T-helper 1 cell treated with Interleukin-12 subunit alpha and Interleukin-12 subunit beta and Interleukin-4 antibody, amounts not matched to agents 30 μg/mL and 1 μg/mL, for 36 hours (primary cell): ENCODE measurements at regions not wholly inside any gene's neighbourhood (a gene's known extent, or its start where the extent isn't known, plus 50 kb on each side); places are given as distances from the start of the nearest gene placed in this dataset.

Experiments used
- H3K27ac Mint-ChIP-seq: one replicate; pipeline ENCODE4 v1.8.0; 2021; ENCODE audit warnings: mild to moderate bottlenecking, mixed read lengths
- H3K27me3 Mint-ChIP-seq: one replicate; pipeline ENCODE4 v1.8.0; 2021; ENCODE audit warnings: low read depth, mixed read lengths
- H3K36me3 Mint-ChIP-seq: one replicate; pipeline ENCODE4 v1.8.0; 2021; ENCODE audit warnings: low read depth, mixed read lengths
- H3K4me1 Mint-ChIP-seq: one replicate; pipeline ENCODE4 v1.8.0; 2021; ENCODE audit warnings: low read depth, mixed read lengths
- H3K4me3 Mint-ChIP-seq: one replicate; pipeline ENCODE4 v1.8.0; 2021; ENCODE audit warnings: mild to moderate bottlenecking, moderate library complexity, mixed read lengths
- H3K9me3 Mint-ChIP-seq: one replicate; pipeline ENCODE4 v1.8.0; 2021; ENCODE audit warnings: mixed read lengths

GRCh38 chr5:15021266-15022046 lies 149.9 kb upstream of the ANKH start:
- Mint-ChIP-seq H3K9me3 (peaks cover 5% of the 10 kb centered on the region), H3K27ac (no peak overlapping the region), H3K4me1 (no peaks in the 10 kb centered on the region), H3K4me3 (no peak overlapping the region), H3K27me3 (peaks cover 16% of the 10 kb centered on the region), H3K36me3 (no peaks in the 10 kb centered on the region)

GRCh38 chr5:15020736-15021135 lies 149.2 kb upstream of the ANKH start:
- H3K9me3 Mint-ChIP-seq: peaks cover 5% of the 10 kb centered on the region
- peaks cover 16% of the 10 kb centered on the region for H3K27me3 Mint-ChIP-seq
- no peaks in the 10 kb centered on the region for H3K4me1 Mint-ChIP-seq
- H3K27ac Mint-ChIP-seq: no peak overlapping the region
- H3K36me3 Mint-ChIP-seq: no peaks in the 10 kb centered on the region
- H3K4me3 Mint-ChIP-seq: no peak overlapping the region

DNA sequence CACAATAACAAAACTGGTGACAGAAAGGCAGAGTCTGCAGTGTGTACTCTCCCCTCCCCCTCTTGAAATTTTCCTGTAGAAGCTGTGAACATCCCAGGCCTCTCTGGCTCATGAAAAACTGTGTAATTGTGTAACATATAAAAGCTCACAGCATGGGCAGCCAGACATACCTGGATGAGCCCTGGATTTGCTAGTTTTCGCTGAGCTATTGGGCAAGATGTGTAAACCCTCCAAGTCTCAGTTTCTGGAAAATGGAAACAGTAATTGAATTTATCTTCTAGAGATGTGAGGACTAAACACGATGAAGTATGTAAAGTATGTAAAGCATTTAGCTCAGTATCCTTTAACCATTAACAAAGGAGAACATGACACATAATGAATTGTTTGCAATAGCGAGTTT lies 143.2 kb upstream of the ANKH start:
- Mint-ChIP-seq H3K4me1 (no peaks in the 10 kb centered on the region), H3K27ac (no peak overlapping the region), H3K9me3 (peaks cover 5% of the 10 kb centered on the region)

DNA sequence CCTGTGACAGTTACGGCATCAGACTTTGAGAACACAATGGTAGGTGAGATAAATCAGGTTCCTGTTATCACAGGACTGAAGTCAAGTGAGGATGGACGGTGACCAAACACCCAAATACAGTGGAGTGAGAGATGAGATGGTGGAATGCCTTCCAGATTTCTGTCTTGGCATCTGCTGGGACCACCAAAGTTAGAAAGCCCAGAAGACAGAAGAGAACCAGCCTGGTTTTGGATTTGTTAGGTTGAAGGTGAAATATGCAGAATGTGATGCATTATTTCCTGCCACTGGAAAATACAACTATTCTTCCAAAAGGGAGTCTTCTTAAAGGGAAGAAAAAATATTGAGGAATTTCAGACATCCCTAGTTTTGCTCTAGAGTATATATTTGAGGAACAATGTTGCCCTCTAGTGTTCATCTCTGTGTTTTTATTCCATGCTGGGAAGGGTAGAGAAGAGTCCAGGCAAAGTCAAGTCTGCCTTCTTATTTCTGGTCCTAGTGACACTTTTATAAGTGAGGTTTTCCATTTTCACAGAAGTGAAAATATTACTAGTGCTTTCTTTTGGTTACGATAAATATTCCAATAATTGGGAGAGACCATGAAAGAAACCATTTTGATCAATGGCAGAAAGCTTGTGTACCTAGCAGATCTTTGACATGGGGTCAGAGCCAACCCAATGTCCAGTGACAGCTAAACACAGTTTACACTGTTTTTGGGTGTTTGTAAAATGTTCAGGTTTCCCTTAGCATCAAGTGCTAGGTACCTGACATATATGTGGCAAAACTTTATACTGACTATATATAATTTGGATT lies 142.3 kb upstream of the ANKH start:
- no peak overlapping the region for H3K27ac Mint-ChIP-seq
- peaks cover 5% of the 10 kb centered on the region for H3K9me3 Mint-ChIP-seq
- H3K4me3 Mint-ChIP-seq: no peak overlapping the region
- no peaks in the 10 kb centered on the region for H3K36me3 Mint-ChIP-seq
- H3K4me1 Mint-ChIP-seq: no peaks in the 10 kb centered on the region
- H3K27me3 Mint-ChIP-seq: no peaks in the 10 kb centered on the region

More for the DNA sequence above, 143.2 kb upstream of the ANKH start:
- H3K27me3 Mint-ChIP-seq: peaks cover under 1% of the 10 kb centered on the region
- no peak overlapping the region for H3K4me3 Mint-ChIP-seq
- no peaks in the 10 kb centered on the region for H3K36me3 Mint-ChIP-seq

DNA sequence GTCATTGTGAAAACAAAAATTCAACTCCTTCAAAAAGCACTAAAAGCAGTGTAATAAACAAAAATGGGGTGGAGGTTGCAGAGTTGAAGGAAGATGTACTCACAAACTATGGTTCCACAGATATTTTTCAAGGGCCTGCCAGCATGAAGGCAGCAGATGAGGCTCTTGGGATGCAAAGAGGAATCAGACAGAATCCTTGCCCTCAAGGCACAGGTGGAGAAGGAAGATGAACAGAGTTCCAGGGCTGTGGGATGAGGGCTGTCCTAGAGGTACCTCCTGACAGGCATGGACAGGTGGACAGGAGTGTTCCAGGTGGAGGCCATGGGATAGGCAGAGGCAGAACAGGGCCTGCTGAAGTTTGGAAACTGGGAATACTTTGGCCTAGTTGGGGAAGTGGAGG lies 140.5 kb upstream of the ANKH start:
- no peaks in the 10 kb centered on the region for H3K4me1 Mint-ChIP-seq
- peaks cover under 1% of the 10 kb centered on the region for H3K9me3 Mint-ChIP-seq
- H3K4me3 Mint-ChIP-seq: no peak overlapping the region
- H3K27ac Mint-ChIP-seq: no peak overlapping the region
- H3K27me3 Mint-ChIP-seq: peaks cover 3% of the 10 kb centered on the region
- H3K36me3 Mint-ChIP-seq: no peaks in the 10 kb centered on the region

GRCh38 chr5:15010936-15011335 lies 139.4 kb upstream of the ANKH start:
- no peak overlapping the region for H3K4me3 Mint-ChIP-seq
- no peaks in the 10 kb centered on the region for H3K36me3 Mint-ChIP-seq
- H3K9me3 Mint-ChIP-seq: no peaks in the 10 kb centered on the region
- H3K27ac Mint-ChIP-seq: no peak overlapping the region
- no peaks in the 10 kb centered on the region for H3K4me1 Mint-ChIP-seq
- peaks cover 13% of the 10 kb centered on the region for H3K27me3 Mint-ChIP-seq

DNA sequence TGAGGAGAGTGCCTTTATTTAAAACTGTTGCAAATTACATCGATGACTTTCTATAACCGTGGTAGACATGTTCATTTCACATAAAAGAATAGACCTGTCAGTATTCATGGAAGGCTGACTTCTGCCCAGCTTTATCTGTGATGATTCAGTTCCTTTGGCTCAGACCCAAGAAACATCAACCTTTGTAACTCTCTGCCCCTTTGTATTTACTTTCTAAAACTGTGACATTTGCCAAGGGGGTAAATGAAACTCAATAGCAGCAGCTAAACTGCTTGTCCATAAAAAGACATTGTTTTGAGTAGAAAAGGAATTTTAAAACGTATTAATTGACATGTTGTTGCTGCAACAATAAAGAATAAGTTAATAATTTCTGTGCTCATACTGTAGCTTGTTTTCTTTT lies 137.8 kb upstream of the ANKH start:
- Mint-ChIP-seq H3K4me1 (no peaks in the 10 kb centered on the region), H3K27me3 (peaks cover 20% of the 10 kb centered on the region), H3K9me3 (no peaks in the 10 kb centered on the region)

DNA sequence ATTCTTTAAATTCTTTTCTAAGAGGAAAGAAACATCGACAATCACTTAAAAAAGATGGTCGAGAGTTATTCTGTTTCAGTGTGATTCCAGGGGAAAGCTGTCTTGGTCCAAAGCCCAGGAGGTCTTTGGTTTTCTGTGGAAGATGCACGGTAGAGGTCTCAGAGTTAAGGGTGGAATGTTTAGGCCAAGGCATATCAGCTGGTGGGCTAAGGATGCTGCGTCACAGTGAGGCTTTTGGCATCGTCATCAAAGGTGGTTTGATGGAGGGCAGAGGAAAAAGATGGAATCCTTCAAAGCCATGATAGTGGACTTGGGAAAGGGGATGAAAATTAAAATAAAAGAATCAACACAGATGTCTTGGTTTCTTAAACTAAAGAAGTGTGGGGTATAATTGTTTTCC lies 137.3 kb upstream of the ANKH start:
- H3K9me3 Mint-ChIP-seq: no peaks in the 10 kb centered on the region
- H3K36me3 Mint-ChIP-seq: no peaks in the 10 kb centered on the region
- no peak overlapping the region for H3K4me3 Mint-ChIP-seq
- no peaks in the 10 kb centered on the region for H3K4me1 Mint-ChIP-seq
- H3K27ac Mint-ChIP-seq: no peak overlapping the region
- H3K27me3 Mint-ChIP-seq: peaks cover 23% of the 10 kb centered on the region

More for the DNA sequence above, 137.8 kb upstream of the ANKH start:
- Mint-ChIP-seq H3K27ac (no peak overlapping the region), H3K4me3 (no peak overlapping the region), H3K36me3 (no peaks in the 10 kb centered on the region)

GRCh38 chr5:15008476-15008875 lies 136.9 kb upstream of the ANKH start:
- H3K27me3 Mint-ChIP-seq: peaks cover 26% of the 10 kb centered on the region
- no peaks in the 10 kb centered on the region for H3K4me1 Mint-ChIP-seq
- no peaks in the 10 kb centered on the region for H3K36me3 Mint-ChIP-seq
- no peak overlapping the region for H3K4me3 Mint-ChIP-seq
- no peaks in the 10 kb centered on the region for H3K9me3 Mint-ChIP-seq
- H3K27ac Mint-ChIP-seq: no peak overlapping the region

DNA sequence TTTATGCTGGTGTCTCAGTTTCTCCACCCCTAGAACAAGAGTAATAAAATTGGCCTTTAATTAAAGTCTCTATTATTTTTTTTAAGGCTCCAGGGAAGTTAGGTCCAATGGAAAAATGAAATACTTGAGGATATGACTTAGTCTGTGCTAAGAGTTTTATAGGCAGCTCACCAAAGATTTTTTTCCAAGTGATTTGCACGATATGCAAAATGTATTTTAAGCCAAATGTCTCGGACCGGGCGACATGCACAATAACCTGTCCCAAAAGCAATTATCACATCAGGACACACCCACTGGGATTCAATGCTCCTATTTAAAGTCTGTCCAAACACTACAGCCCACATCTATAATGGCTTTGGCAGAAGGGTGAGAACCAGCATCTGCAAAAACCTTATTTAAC lies 136.1 kb upstream of the ANKH start:
- Mint-ChIP-seq H3K4me1 (no peaks in the 10 kb centered on the region), H3K9me3 (no peaks in the 10 kb centered on the region), H3K36me3 (no peaks in the 10 kb centered on the region), H3K27me3 (peaks cover 26% of the 10 kb centered on the region), H3K27ac (no peak overlapping the region), H3K4me3 (no peak overlapping the region)

DNA sequence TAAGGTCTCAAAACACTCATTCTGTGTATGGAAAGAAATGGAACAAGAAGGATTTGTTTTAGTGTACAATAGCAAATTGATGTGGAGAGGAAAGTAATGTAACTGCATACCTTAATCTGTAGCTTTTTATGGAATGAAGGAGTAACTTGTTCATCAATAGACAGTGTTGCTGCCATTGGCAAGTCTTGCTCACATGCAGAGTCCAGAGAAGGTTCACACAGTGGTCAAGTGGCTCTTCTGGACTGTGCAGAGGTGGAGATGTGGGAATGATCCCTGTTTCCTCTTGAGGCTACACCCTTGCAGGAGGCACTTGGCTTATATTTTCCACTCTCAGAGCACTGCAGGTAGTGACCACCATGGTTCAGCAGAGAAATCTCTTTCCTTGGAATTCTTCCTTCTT lies 132.9 kb upstream of the ANKH start:
- no peak overlapping the region for H3K4me3 Mint-ChIP-seq
- H3K9me3 Mint-ChIP-seq: no peaks in the 10 kb centered on the region
- H3K27ac Mint-ChIP-seq: no peak overlapping the region
- peaks cover 5% of the 10 kb centered on the region for H3K4me1 Mint-ChIP-seq
- H3K36me3 Mint-ChIP-seq: no peaks in the 10 kb centered on the region
- H3K27me3 Mint-ChIP-seq: peaks cover 34% of the 10 kb centered on the region

DNA sequence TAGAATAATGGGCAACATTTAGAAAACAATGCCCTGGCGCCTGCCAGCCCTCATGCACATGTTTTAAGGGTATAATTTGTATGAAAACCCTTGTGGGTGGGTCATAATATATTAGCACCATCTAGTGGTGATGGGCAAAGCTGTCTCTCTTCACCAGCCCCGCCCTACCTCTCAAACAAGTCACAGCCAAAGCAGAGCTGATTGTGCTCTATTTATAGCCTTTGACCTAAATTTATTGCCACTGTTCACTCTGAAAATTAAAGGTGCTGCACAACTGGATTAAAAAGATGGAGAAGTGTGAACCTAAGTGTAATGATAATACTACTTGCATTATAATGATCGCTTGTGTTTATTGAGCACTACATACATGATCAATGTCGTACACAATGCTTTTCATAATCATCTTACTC lies 131.9 kb upstream of the ANKH start:
- no peak overlapping the region for H3K27ac Mint-ChIP-seq
- peaks cover 8% of the 10 kb centered on the region for H3K4me1 Mint-ChIP-seq
- H3K9me3 Mint-ChIP-seq: peaks cover 4% of the 10 kb centered on the region
- no peak overlapping the region for H3K4me3 Mint-ChIP-seq
- H3K27me3 Mint-ChIP-seq: peaks cover 41% of the 10 kb centered on the region
- H3K36me3 Mint-ChIP-seq: peaks cover under 1% of the 10 kb centered on the region

GRCh38 chr5:15002791-15003190 lies 131.2 kb upstream of the ANKH start:
- Mint-ChIP-seq H3K4me1 (peaks cover 11% of the 10 kb centered on the region), H3K9me3 (peaks cover 11% of the 10 kb centered on the region), H3K4me3 (no peak overlapping the region), H3K36me3 (peaks cover 4% of the 10 kb centered on the region), H3K27me3 (peaks cover 44% of the 10 kb centered on the region), H3K27ac (no peak overlapping the region)

- peaks cover 4% of the 10 kb centered on the region for H3K36me3 Mint-ChIP-seq
- no peak overlapping the region for H3K4me3 Mint-ChIP-seq
- H3K9me3 Mint-ChIP-seq: peaks cover 13% of the 10 kb centered on the region
- no peak overlapping the region for H3K27ac Mint-ChIP-seq
- H3K27me3 Mint-ChIP-seq: peaks cover 42% of the 10 kb centered on the region
- peaks cover 11% of the 10 kb centered on the region for H3K4me1 Mint-ChIP-seq
Measured at GRCh38 chr5:15002173-15002572, 130.6 kb upstream of the ANKH start.

- peaks cover 39% of the 10 kb centered on the region for H3K27me3 Mint-ChIP-seq
- peaks cover 4% of the 10 kb centered on the region for H3K36me3 Mint-ChIP-seq
- no peak overlapping the region for H3K27ac Mint-ChIP-seq
- H3K4me1 Mint-ChIP-seq: peaks cover 11% of the 10 kb centered on the region
- peaks cover 13% of the 10 kb centered on the region for H3K9me3 Mint-ChIP-seq
- no peak overlapping the region for H3K4me3 Mint-ChIP-seq
Measured at GRCh38 chr5:15001517-15001916, 129.9 kb upstream of the ANKH start.
